ENCODE measurements at regions not wholly inside any gene's neighbourhood (a gene's known extent, or its start where the extent isn't known, plus 50 kb on each side); places are given as distances from the start of the nearest gene placed in this dataset.

GRCh38 chr2:228446734-228447133, 265.2 kb upstream of the SPHKAP start:
- intact Hi-C loops (cut with micrococcal nuclease; ENCODE audit: unreplicated experiment), result no loop called here
- POLR2A ChIA-PET, result no interaction called here
- H3K27ac Mint-ChIP-seq (ENCODE audit: unreplicated experiment), result no peak overlapping the region
- Histone ChIP-seq H3K36me3 (ENCODE audit: control insufficient read depth, insufficient read depth, low read length) (no peaks in the 10 kb centered on the region), H3K4me3 (ENCODE audit: low read depth, low read length) (no peak overlapping the region), H3K27me3 (replicated peaks; ENCODE audit: control insufficient read depth, insufficient read depth, low read length) (no peaks in the 10 kb centered on the region), H3K9me3 (no peaks in the 10 kb centered on the region), H3K4me1 (no peaks in the 10 kb centered on the region)
- no peaks in the 10 kb centered on the region for H3K4me1 Mint-ChIP-seq (ENCODE audit: low read depth, unreplicated experiment)
- H3K36me3 Mint-ChIP-seq (ENCODE audit: insufficient read depth, unreplicated experiment), result no peaks in the 10 kb centered on the region
- DNase-seq, result no peak
- no peak overlapping the region for H3K4me3 Mint-ChIP-seq (ENCODE audit: unreplicated experiment)
- no peak for TF ChIP-seq CTCF (IDR thresholded peaks at IDR 0.05; ENCODE audit: insufficient read depth in 1 of 2, low read depth in 1 of 2, low read length in 1 of 2, severe bottlenecking in 1 of 2, unreplicated experiment in 1 of 2)
- no TSS peak for BruUV-seq (replicated peaks)
- no peaks in the 10 kb centered on the region for H3K9me3 Mint-ChIP-seq (ENCODE audit: unreplicated experiment)
- H3K27me3 Mint-ChIP-seq (ENCODE audit: insufficient read depth, unreplicated experiment), result no peaks in the 10 kb centered on the region
- CTCF ChIA-PET, result no interaction called here

GRCh38 chr2:228444161-228444560, 262.7 kb upstream of the SPHKAP start:
- Mint-ChIP-seq H3K9me3 (ENCODE audit: unreplicated experiment) (no peaks in the 10 kb centered on the region), H3K36me3 (ENCODE audit: insufficient read depth, unreplicated experiment) (no peaks in the 10 kb centered on the region), H3K4me1 (ENCODE audit: low read depth, unreplicated experiment) (no peaks in the 10 kb centered on the region), H3K4me3 (ENCODE audit: unreplicated experiment) (no peak overlapping the region), H3K27me3 (ENCODE audit: insufficient read depth, unreplicated experiment) (no peaks in the 10 kb centered on the region), H3K27ac (ENCODE audit: unreplicated experiment) (no peak overlapping the region)
- TF ChIP-seq CTCF (IDR thresholded peaks at IDR 0.05; ENCODE audit: insufficient read depth in 1 of 2, low read depth in 1 of 2, low read length in 1 of 2, severe bottlenecking in 1 of 2, unreplicated experiment in 1 of 2), result no peak
- Histone ChIP-seq H3K4me1 (no peaks in the 10 kb centered on the region), H3K9me3 (no peaks in the 10 kb centered on the region), H3K27me3 (replicated peaks; ENCODE audit: control insufficient read depth, insufficient read depth, low read length) (no peaks in the 10 kb centered on the region), H3K4me3 (ENCODE audit: low read depth, low read length) (no peak overlapping the region), H3K36me3 (ENCODE audit: control insufficient read depth, insufficient read depth, low read length) (no peaks in the 10 kb centered on the region)
- ChIA-PET POLR2A (no interaction called here), CTCF (no interaction called here)
- intact Hi-C loops (cut with micrococcal nuclease; ENCODE audit: unreplicated experiment), result no loop called here
- BruUV-seq (replicated peaks), result no TSS peak
- no peak for DNase-seq

- Histone ChIP-seq H3K4me1 (no peaks in the 10 kb centered on the region), H3K9me3 (no peaks in the 10 kb centered on the region), H3K27me3 (replicated peaks; ENCODE audit: control insufficient read depth, insufficient read depth, low read length) (no peaks in the 10 kb centered on the region), H3K36me3 (ENCODE audit: control insufficient read depth, insufficient read depth, low read length) (no peaks in the 10 kb centered on the region), H3K4me3 (ENCODE audit: low read depth, low read length) (no peak overlapping the region)
- Mint-ChIP-seq H3K4me3 (ENCODE audit: unreplicated experiment) (no peak overlapping the region), H3K9me3 (ENCODE audit: unreplicated experiment) (no peaks in the 10 kb centered on the region), H3K27me3 (ENCODE audit: insufficient read depth, unreplicated experiment) (peaks cover 6% of the 10 kb centered on the region), H3K4me1 (ENCODE audit: low read depth, unreplicated experiment) (no peaks in the 10 kb centered on the region), H3K36me3 (ENCODE audit: insufficient read depth, unreplicated experiment) (no peaks in the 10 kb centered on the region), H3K27ac (ENCODE audit: unreplicated experiment) (no peak overlapping the region)
- DNase-seq, result no peak
- POLR2A ChIA-PET, result no interaction called here
- CTCF ChIA-PET, result no interaction called here
- no TSS peak for BruUV-seq (replicated peaks)
- no peak for TF ChIP-seq CTCF (IDR thresholded peaks at IDR 0.05; ENCODE audit: insufficient read depth in 1 of 2, low read depth in 1 of 2, low read length in 1 of 2, severe bottlenecking in 1 of 2, unreplicated experiment in 1 of 2)
- intact Hi-C loops (cut with micrococcal nuclease; ENCODE audit: unreplicated experiment), result no loop called here
Observed at GRCh38 chr2:228433721-228434120, 252.2 kb upstream of the SPHKAP start.

Data from Caco-2 (cell line).